ENCODE measurements at regions not wholly inside any gene's neighbourhood (a gene's known extent, or its start where the extent isn't known, plus 50 kb on each side); places are given as distances from the start of the nearest gene placed in this dataset.
"Not testable (repeated sequence)": the region's sequence is repeated elsewhere in the genome, so short reads cannot be mapped to it uniquely, and the experiment has no call there.

GRCh38 chr9:135302329-135303279, 177.0 kb upstream of the PPP1R26 start:
- DNase-seq (ENCODE audit: low read depth, low spot score): no peak
- no peak overlapping the region for H3K4me3 ChIP-seq
- H3K9ac ChIP-seq (ENCODE audit: insufficient read length): no peak overlapping the region
- H3K27ac ChIP-seq: no peak overlapping the region
- H3K9me3 ChIP-seq (ENCODE audit: low read depth, low read length): no peaks in the 10 kb centered on the region
- H3K36me3 ChIP-seq (ENCODE audit: insufficient read depth, low read length): no peaks in the 10 kb centered on the region
- TF ChIP-seq FOXP2 (optimal IDR thresholded peaks at IDR 0.05; ENCODE audit: control extremely low read depth, extremely low read length, insufficient read depth) (no peak), EZH2 (IDR thresholded peaks at IDR 0.05) (no peak)

GRCh38 chr9:135303280-135303647, 176.3 kb upstream of the PPP1R26 start:
- H3K4me3 ChIP-seq: no peak overlapping the region
- H3K9me3 ChIP-seq (ENCODE audit: low read depth, low read length): no peaks in the 10 kb centered on the region
- no peak for TF ChIP-seq POLR2AphosphoS5 (IDR thresholded peaks at IDR 0.05; ENCODE audit: borderline replicate concordance, low read depth, low read length)
- TF ChIP-seq FOXP2 (optimal IDR thresholded peaks at IDR 0.05; ENCODE audit: control extremely low read depth, extremely low read length, insufficient read depth): no peak
- no peak for TF ChIP-seq EZH2 (IDR thresholded peaks at IDR 0.05)
- no peak overlapping the region for H3K27ac ChIP-seq
- no peaks in the 10 kb centered on the region for H3K36me3 ChIP-seq (ENCODE audit: insufficient read depth, low read length)
- no peak for DNase-seq (ENCODE audit: low read depth, low spot score)
- H3K9ac ChIP-seq (ENCODE audit: insufficient read length): no peak overlapping the region

GRCh38 chr9:135303865-135304499, 175.6 kb upstream of the PPP1R26 start:
- no peak overlapping the region for H3K4me3 ChIP-seq
- H3K27ac ChIP-seq: no peak overlapping the region
- no peak overlapping the region for H3K9ac ChIP-seq (ENCODE audit: insufficient read length)
- TF ChIP-seq EZH2 (IDR thresholded peaks at IDR 0.05) (no peak), FOXP2 (optimal IDR thresholded peaks at IDR 0.05; ENCODE audit: control extremely low read depth, extremely low read length, insufficient read depth) (no peak), POLR2AphosphoS5 (IDR thresholded peaks at IDR 0.05; ENCODE audit: borderline replicate concordance, low read depth, low read length) (no peak)
- no peaks in the 10 kb centered on the region for H3K36me3 ChIP-seq (ENCODE audit: insufficient read depth, low read length)
- H3K9me3 ChIP-seq (ENCODE audit: low read depth, low read length): no peaks in the 10 kb centered on the region
- no peak for DNase-seq (ENCODE audit: low read depth, low spot score)

GRCh38 chr9:135304886-135305285, 174.7 kb upstream of the PPP1R26 start:
- no peaks in the 10 kb centered on the region for H3K9me3 ChIP-seq (ENCODE audit: low read depth, low read length)
- no peak for DNase-seq (ENCODE audit: low read depth, low spot score)
- TF ChIP-seq FOXP2 (optimal IDR thresholded peaks at IDR 0.05; ENCODE audit: control extremely low read depth, extremely low read length, insufficient read depth) (no peak), EZH2 (IDR thresholded peaks at IDR 0.05) (no peak), POLR2AphosphoS5 (IDR thresholded peaks at IDR 0.05; ENCODE audit: borderline replicate concordance, low read depth, low read length) (no peak)
- no peaks in the 10 kb centered on the region for H3K36me3 ChIP-seq (ENCODE audit: insufficient read depth, low read length)
- no peak overlapping the region for H3K9ac ChIP-seq (ENCODE audit: insufficient read length)
- no peak overlapping the region for H3K4me3 ChIP-seq
- no peak overlapping the region for H3K27ac ChIP-seq

GRCh38 chr9:135305546-135306180, 173.9 kb upstream of the PPP1R26 start:
- TF ChIP-seq POLR2AphosphoS5 (IDR thresholded peaks at IDR 0.05; ENCODE audit: borderline replicate concordance, low read depth, low read length) (no peak), FOXP2 (optimal IDR thresholded peaks at IDR 0.05; ENCODE audit: control extremely low read depth, extremely low read length, insufficient read depth) (no peak), EZH2 (IDR thresholded peaks at IDR 0.05) (no peak)
- DNase-seq (ENCODE audit: low read depth, low spot score): no peak

GRCh38 chr9:135306699-135307098, 172.9 kb upstream of the PPP1R26 start:
- no peaks in the 10 kb centered on the region for H3K36me3 ChIP-seq (ENCODE audit: insufficient read depth, low read length)
- no peak for DNase-seq (ENCODE audit: low read depth, low spot score)
- H3K27ac ChIP-seq: no peak overlapping the region
- no peak overlapping the region for H3K9ac ChIP-seq (ENCODE audit: insufficient read length)
- no peaks in the 10 kb centered on the region for H3K9me3 ChIP-seq (ENCODE audit: low read depth, low read length)
- H3K4me3 ChIP-seq: no peak overlapping the region
- no peak for TF ChIP-seq EZH2 (IDR thresholded peaks at IDR 0.05)
- no peak for TF ChIP-seq POLR2AphosphoS5 (IDR thresholded peaks at IDR 0.05; ENCODE audit: borderline replicate concordance, low read depth, low read length)
- TF ChIP-seq FOXP2 (optimal IDR thresholded peaks at IDR 0.05; ENCODE audit: control extremely low read depth, extremely low read length, insufficient read depth): no peak

More at GRCh38 chr9:135305546-135306180, 173.9 kb upstream of the PPP1R26 start:
- H3K4me3 ChIP-seq: peak overlapping the region; percentile 33
- no peak overlapping the region for H3K9ac ChIP-seq (ENCODE audit: insufficient read length)
- H3K27ac ChIP-seq: no peak overlapping the region
- H3K36me3 ChIP-seq (ENCODE audit: insufficient read depth, low read length): no peaks in the 10 kb centered on the region
- no peaks in the 10 kb centered on the region for H3K9me3 ChIP-seq (ENCODE audit: low read depth, low read length)

GRCh38 chr9:135307300-135307699, 172.3 kb upstream of the PPP1R26 start:
- H3K9ac ChIP-seq (ENCODE audit: insufficient read length): no peak overlapping the region
- no peak overlapping the region for H3K27ac ChIP-seq
- no peak overlapping the region for H3K4me3 ChIP-seq
- TF ChIP-seq FOXP2 (optimal IDR thresholded peaks at IDR 0.05; ENCODE audit: control extremely low read depth, extremely low read length, insufficient read depth): no peak
- no peak for TF ChIP-seq POLR2AphosphoS5 (IDR thresholded peaks at IDR 0.05; ENCODE audit: borderline replicate concordance, low read depth, low read length)
- TF ChIP-seq EZH2 (IDR thresholded peaks at IDR 0.05): no peak
- H3K36me3 ChIP-seq (ENCODE audit: insufficient read depth, low read length): no peaks in the 10 kb centered on the region
- no peak for DNase-seq (ENCODE audit: low read depth, low spot score)
- H3K9me3 ChIP-seq (ENCODE audit: low read depth, low read length): no peaks in the 10 kb centered on the region; the same call in 1 of the 2 replicates

- not testable (repeated sequence) for H3K9me3 ChIP-seq (ENCODE audit: low read depth, low read length); H3K4me3 ChIP-seq; DNase-seq (ENCODE audit: low read depth, low spot score); H3K27ac ChIP-seq; H3K36me3 ChIP-seq (ENCODE audit: insufficient read depth, low read length); H3K9ac ChIP-seq (ENCODE audit: insufficient read length)
These were observed 171.7 kb upstream of the PPP1R26 start for GRCh38 chr9:135307919-135308318.

Data from SK-N-MC (cell line).